ENCODE measurements at regions not wholly inside any gene's neighbourhood (a gene's known extent, or its start where the extent isn't known, plus 50 kb on each side); places are given as distances from the start of the nearest gene placed in this dataset.

DNA sequence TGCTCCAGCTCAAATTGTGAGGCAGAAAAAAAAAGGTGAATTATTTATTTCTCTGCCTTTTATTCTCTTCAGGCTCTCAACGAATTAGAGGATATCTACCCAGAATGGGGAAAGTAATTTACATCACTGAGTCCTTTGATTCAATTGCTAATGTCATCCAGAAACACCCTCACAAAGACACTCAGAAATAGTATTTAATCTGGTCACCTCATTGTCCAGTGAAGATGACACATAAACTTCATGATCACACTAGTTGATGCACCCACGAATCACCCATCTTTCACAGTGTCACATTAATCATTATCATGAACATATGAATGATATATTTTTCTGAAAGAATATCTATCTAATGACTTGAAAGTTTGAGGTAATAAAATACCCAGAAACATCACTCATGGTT is 868.5 kb downstream of the BRINP3 start:
- ATAC-seq (ENCODE audit: insufficient read depth, low FRiP score): no peak
- no peaks in the 10 kb centered on the region for H3K27me3 ChIP-seq (ENCODE audit: control insufficient read depth in 3 of 3, insufficient read depth in 3 of 3, low read length in 2 of 3)

GRCh38 chr1:189616893-189617292 is 860.8 kb downstream of the BRINP3 start:
- WGBS, 2 donors: 61 to 67% methylated on average over 5 of the region's 5 CpGs
- Histone ChIP-seq H3K9me3 (ENCODE audit: control insufficient read depth in 4 of 4, insufficient read depth in 3 of 4, low read length in 3 of 4) (no peaks in the 10 kb centered on the region), H3K27ac (ENCODE audit: low read depth in 1 of 2, low read length in 1 of 2) (no peak overlapping the region), H3K27me3 (ENCODE audit: control insufficient read depth in 3 of 3, insufficient read depth in 3 of 3, low read length in 2 of 3) (no peaks in the 10 kb centered on the region), H3K4me3 (no peak overlapping the region), H3K9ac (ENCODE audit: insufficient read depth in 1 of 2, low read length in 2 of 2) (no peak overlapping the region), H3K4me1 (ENCODE audit: control insufficient read depth in 5 of 5, insufficient read depth in 5 of 5, low read length in 5 of 5) (no peaks in the 10 kb centered on the region), H3K36me3 (ENCODE audit: control insufficient read depth in 4 of 4, insufficient read depth in 4 of 4, low read length in 4 of 4) (no peaks in the 10 kb centered on the region)
- DNase-seq (no peak), ATAC-seq (ENCODE audit: insufficient read depth, low FRiP score) (no peak)
- TF ChIP-seq CTCF (IDR thresholded peaks at IDR 0.05; ENCODE audit: control extremely low read depth, extremely low read depth): no peak

More for the DNA sequence above, 868.5 kb downstream of the BRINP3 start:
- DNase-seq: no peak
- H3K9ac ChIP-seq (ENCODE audit: insufficient read depth in 1 of 2, low read length in 2 of 2): no peak overlapping the region
- WGBS, 2 donors: 82 to 83% methylated on average over 2 of the region's 2 CpGs
- no peak overlapping the region for H3K27ac ChIP-seq (ENCODE audit: low read depth in 1 of 2, low read length in 1 of 2)
- no peaks in the 10 kb centered on the region for H3K9me3 ChIP-seq (ENCODE audit: control insufficient read depth in 4 of 4, insufficient read depth in 3 of 4, low read length in 3 of 4)
- H3K36me3 ChIP-seq (ENCODE audit: control insufficient read depth in 4 of 4, insufficient read depth in 4 of 4, low read length in 4 of 4): no peaks in the 10 kb centered on the region
- TF ChIP-seq CTCF (IDR thresholded peaks at IDR 0.05; ENCODE audit: control extremely low read depth, extremely low read depth): no peak
- H3K4me1 ChIP-seq (ENCODE audit: control insufficient read depth in 5 of 5, insufficient read depth in 5 of 5, low read length in 5 of 5): no peaks in the 10 kb centered on the region
- no peak overlapping the region for H3K4me3 ChIP-seq

- Histone ChIP-seq H3K27ac (ENCODE audit: low read depth in 1 of 2, low read length in 1 of 2) (no peak overlapping the region), H3K9me3 (ENCODE audit: control insufficient read depth in 4 of 4, insufficient read depth in 3 of 4, low read length in 3 of 4) (no peaks in the 10 kb centered on the region), H3K4me1 (ENCODE audit: control insufficient read depth in 5 of 5, insufficient read depth in 5 of 5, low read length in 5 of 5) (no peaks in the 10 kb centered on the region), H3K27me3 (ENCODE audit: control insufficient read depth in 3 of 3, insufficient read depth in 3 of 3, low read length in 2 of 3) (no peaks in the 10 kb centered on the region), H3K36me3 (ENCODE audit: control insufficient read depth in 4 of 4, insufficient read depth in 4 of 4, low read length in 4 of 4) (no peaks in the 10 kb centered on the region), H3K9ac (ENCODE audit: insufficient read depth in 1 of 2, low read length in 2 of 2) (no peak overlapping the region), H3K4me3 (no peak overlapping the region)
- ATAC-seq (ENCODE audit: insufficient read depth, low FRiP score) (no peak), DNase-seq (no peak)
- no peak for TF ChIP-seq CTCF (IDR thresholded peaks at IDR 0.05; ENCODE audit: control extremely low read depth, extremely low read depth)
- 68 to 77% methylated on average over 3 of the region's 3 CpGs for WGBS, 2 donors
Observed at GRCh38 chr1:189619682-189620332, 857.9 kb downstream of the BRINP3 start.

DNA sequence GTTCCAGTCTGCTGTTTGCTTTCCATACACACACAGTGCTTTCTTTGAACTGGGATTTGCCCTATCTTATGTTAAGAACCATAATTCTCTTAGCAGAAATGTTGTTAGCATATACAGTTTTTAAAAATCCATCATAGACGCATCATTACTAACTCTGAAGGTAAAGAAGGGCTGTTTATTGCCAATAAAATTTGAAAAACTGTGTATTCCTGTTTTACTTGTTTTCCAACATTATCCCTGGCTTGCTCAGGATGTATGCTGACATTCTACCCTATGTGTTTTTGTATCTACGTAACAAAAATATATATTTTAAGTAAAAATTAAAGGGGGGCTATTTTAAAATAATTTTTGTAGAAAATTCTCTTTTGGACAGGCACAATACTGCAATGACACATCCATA is 857.2 kb downstream of the BRINP3 start:
- TF ChIP-seq CTCF (IDR thresholded peaks at IDR 0.05; ENCODE audit: control extremely low read depth, extremely low read depth): no peak
- no peak for DNase-seq
- 87 to 89% methylated on average over 2 of the region's 2 CpGs for WGBS, 2 donors
- H3K4me1 ChIP-seq (ENCODE audit: control insufficient read depth in 5 of 5, insufficient read depth in 5 of 5, low read length in 5 of 5): no peaks in the 10 kb centered on the region
- H3K9me3 ChIP-seq (ENCODE audit: control insufficient read depth in 4 of 4, insufficient read depth in 3 of 4, low read length in 3 of 4): no peaks in the 10 kb centered on the region
- ATAC-seq (ENCODE audit: insufficient read depth, low FRiP score): no peak
- no peaks in the 10 kb centered on the region for H3K27me3 ChIP-seq (ENCODE audit: control insufficient read depth in 3 of 3, insufficient read depth in 3 of 3, low read length in 2 of 3)
- H3K36me3 ChIP-seq (ENCODE audit: control insufficient read depth in 4 of 4, insufficient read depth in 4 of 4, low read length in 4 of 4): no peaks in the 10 kb centered on the region
- no peak overlapping the region for H3K4me3 ChIP-seq
- no peak overlapping the region for H3K27ac ChIP-seq (ENCODE audit: low read depth in 1 of 2, low read length in 1 of 2)
- H3K9ac ChIP-seq (ENCODE audit: insufficient read depth in 1 of 2, low read length in 2 of 2): no peak overlapping the region
